BJ (cell line): ENCODE measurements at regions not wholly inside any gene's neighbourhood (a gene's known extent, or its start where the extent isn't known, plus 50 kb on each side); places are given as distances from the start of the nearest gene placed in this dataset.

Experiments used
- CTCF ChIA-PET: fragments of 350-600 bp; formaldehyde crosslinking; extraction: SDS; loops from one replicate; lab custom pipeline; 2021; ENCODE audit warnings: antibody characterized with exemption, inconsistent platforms; lab: Yijun Ruan, JAX
- POLR2A ChIA-PET: fragments of 300-600 bp; sonication (Branson Sonifier 250); formaldehyde crosslinking; extraction: SDS; loops from one replicate; lab custom pipeline; 2021; ENCODE audit warnings: antibody characterized with exemption; lab: Charles Lee
- DNase-seq: peaks from one replicate; pipeline ENCODE4 v3.0.0-alpha.2; 2011; ENCODE audit warnings: low read depth
- H3K27me3 ChIP-seq: 2 replicates; pipeline ENCODE4 v1.6.0; 2011; ENCODE audit warnings: low read length; ENCODE audit not compliant: control insufficient read depth, insufficient read depth
- H3K36me3 ChIP-seq: 2 replicates; pipeline ENCODE4 v1.5.1; 2011; ENCODE audit warnings: low read length; ENCODE audit not compliant: control insufficient read depth, insufficient read depth
- H3K4me3 ChIP-seq: 2 replicates; pipeline ENCODE4 v1.5.1; 2011; ENCODE audit warnings: low read depth, mild to moderate bottlenecking, control low read depth, low read length
- CTCF ChIP-seq: IDR thresholded peaks from 2 replicates; pipeline ENCODE4 v1.5.1; 2011; ENCODE audit warnings: low read depth, mild to moderate bottlenecking, control low read depth, inconsistent platforms, low read length, moderate library complexity; ENCODE audit not compliant: insufficient read depth

- DNase-seq, result no peak
- CTCF ChIA-PET, result no interaction called here
- H3K4me3 ChIP-seq, result no peak overlapping the region
- no peaks in the 10 kb centered on the region for H3K36me3 ChIP-seq
- POLR2A ChIA-PET, result no interaction called here
- no peak for TF ChIP-seq CTCF
- H3K27me3 ChIP-seq, result no peaks in the 10 kb centered on the region
Observed at GRCh38 chrX:79645749-79646148, 278.6 kb upstream of the ITM2A start.

- ChIA-PET CTCF (no interaction called here), POLR2A (no interaction called here)
- no peak for DNase-seq
- H3K27me3 ChIP-seq, result no peaks in the 10 kb centered on the region
- H3K36me3 ChIP-seq, result no peaks in the 10 kb centered on the region
- H3K4me3 ChIP-seq, result no peak overlapping the region
- no peak for TF ChIP-seq CTCF
Observed at GRCh38 chrX:79631526-79631925, 264.4 kb upstream of the ITM2A start.

GRCh38 chrX:79630033-79631009, 263.2 kb upstream of the ITM2A start:
- Histone ChIP-seq H3K36me3 (no peaks in the 10 kb centered on the region), H3K4me3 (no peak overlapping the region), H3K27me3 (no peaks in the 10 kb centered on the region)
- ChIA-PET CTCF (no interaction called here), POLR2A (no interaction called here)
- no peak for TF ChIP-seq CTCF
- no peak for DNase-seq

GRCh38 chrX:79623098-79623762, 256.1 kb upstream of the ITM2A start:
- H3K27me3 ChIP-seq, result no peaks in the 10 kb centered on the region
- DNase-seq, result no peak
- ChIA-PET CTCF (no interaction called here), POLR2A (no interaction called here)
- no peak overlapping the region for H3K4me3 ChIP-seq
- no peak for TF ChIP-seq CTCF
- H3K36me3 ChIP-seq, result no peaks in the 10 kb centered on the region

GRCh38 chrX:79618280-79618679, 251.1 kb upstream of the ITM2A start:
- H3K27me3 ChIP-seq, result no peaks in the 10 kb centered on the region
- H3K4me3 ChIP-seq, result no peak overlapping the region
- ChIA-PET CTCF (no interaction called here), POLR2A (no interaction called here)
- no peaks in the 10 kb centered on the region for H3K36me3 ChIP-seq
- TF ChIP-seq CTCF, result no peak
- DNase-seq, result no peak
